ENCODE measurements at regions not wholly inside any gene's neighbourhood (a gene's known extent, or its start where the extent isn't known, plus 50 kb on each side); places are given as distances from the start of the nearest gene placed in this dataset.

DNA sequence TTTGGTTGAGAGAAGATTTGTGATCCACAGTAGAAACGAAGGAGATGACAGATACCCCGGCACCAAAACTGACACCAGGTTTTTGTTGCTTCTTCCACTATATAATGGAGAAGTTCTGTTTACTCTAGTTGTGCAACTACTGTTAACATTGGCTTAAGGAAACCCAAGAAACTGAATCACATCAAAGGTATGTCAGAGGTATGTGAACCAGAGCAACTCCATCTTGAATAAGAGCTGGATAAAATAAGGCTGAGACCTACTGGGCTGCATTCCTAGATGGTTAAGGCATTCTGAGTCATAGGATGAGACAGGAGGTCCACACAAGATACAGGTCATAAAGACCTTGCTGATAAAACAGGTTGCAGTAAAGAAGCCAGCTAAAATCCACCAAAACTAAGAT is 173.7 kb upstream of the CAMK1G start:
- H3K36me3 Mint-ChIP-seq (ENCODE audit: low read depth) = no peaks in the 10 kb centered on the region
- no peaks in the 10 kb centered on the region for H3K9me3 Mint-ChIP-seq
- H3K27me3 Mint-ChIP-seq = peaks cover 34% of the 10 kb centered on the region
- no peak overlapping the region for H3K4me3 Mint-ChIP-seq
- no peaks in the 10 kb centered on the region for H3K4me1 Mint-ChIP-seq (ENCODE audit: low read depth)
- H3K27ac Mint-ChIP-seq = no peak overlapping the region

GRCh38 chr1:209411491-209411929 is 172.0 kb upstream of the CAMK1G start:
- no peak overlapping the region for H3K4me3 Mint-ChIP-seq
- no peaks in the 10 kb centered on the region for H3K9me3 Mint-ChIP-seq
- no peaks in the 10 kb centered on the region for H3K36me3 Mint-ChIP-seq (ENCODE audit: low read depth)
- no peaks in the 10 kb centered on the region for H3K4me1 Mint-ChIP-seq (ENCODE audit: low read depth)
- peaks cover 37% of the 10 kb centered on the region for H3K27me3 Mint-ChIP-seq
- H3K27ac Mint-ChIP-seq = no peak overlapping the region

- no peak overlapping the region for H3K27ac Mint-ChIP-seq
- no peaks in the 10 kb centered on the region for H3K4me1 Mint-ChIP-seq (ENCODE audit: low read depth)
- H3K4me3 Mint-ChIP-seq = no peak overlapping the region
- no peaks in the 10 kb centered on the region for H3K36me3 Mint-ChIP-seq (ENCODE audit: low read depth)
- H3K9me3 Mint-ChIP-seq = no peaks in the 10 kb centered on the region
- peaks cover 37% of the 10 kb centered on the region for H3K27me3 Mint-ChIP-seq
Observed at GRCh38 chr1:209412036-209412435, 171.5 kb upstream of the CAMK1G start.

DNA sequence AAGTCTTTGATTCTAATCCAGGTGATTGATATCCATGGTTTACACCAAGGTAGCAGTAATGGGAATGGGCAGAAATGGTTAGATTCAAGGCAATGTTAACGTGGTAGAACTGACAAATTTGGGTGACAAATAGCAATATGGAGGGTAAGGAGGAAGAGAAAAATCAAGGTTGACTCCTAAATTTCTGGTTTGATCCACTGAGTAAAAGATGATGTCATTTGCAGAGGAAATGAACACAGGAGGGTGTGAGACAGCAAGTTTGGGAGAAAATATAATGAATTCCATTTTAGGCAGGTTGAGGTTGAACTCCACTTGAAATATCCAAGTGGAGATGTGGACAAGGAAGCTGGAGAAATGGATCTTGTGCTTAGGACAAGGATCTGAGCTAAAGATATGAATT is 170.9 kb upstream of the CAMK1G start:
- Mint-ChIP-seq H3K27ac (no peak overlapping the region), H3K27me3 (peaks cover 37% of the 10 kb centered on the region), H3K4me1 (ENCODE audit: low read depth) (no peaks in the 10 kb centered on the region), H3K36me3 (ENCODE audit: low read depth) (no peaks in the 10 kb centered on the region), H3K4me3 (no peak overlapping the region), H3K9me3 (no peaks in the 10 kb centered on the region)

DNA sequence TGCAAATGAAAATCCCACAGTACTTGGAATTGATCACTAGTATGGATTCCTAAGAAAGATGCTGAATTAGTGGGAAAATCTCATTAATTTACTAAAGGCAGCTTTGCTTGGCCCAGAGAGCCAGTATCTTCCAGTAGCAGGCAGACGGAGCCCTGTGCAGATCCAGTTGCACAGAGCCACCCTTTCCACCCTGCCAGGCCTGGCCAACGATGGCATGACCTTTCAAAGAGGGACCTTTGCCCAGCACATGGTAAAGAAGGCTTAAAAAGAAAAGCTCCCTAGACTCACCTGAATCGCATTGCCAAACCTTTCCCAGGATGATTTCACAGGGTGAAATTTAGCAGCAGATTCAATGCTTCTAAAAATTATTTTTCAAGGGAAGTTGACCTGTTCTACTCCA is 170.5 kb upstream of the CAMK1G start:
- H3K4me3 Mint-ChIP-seq = no peak overlapping the region
- H3K27me3 Mint-ChIP-seq = peaks cover 37% of the 10 kb centered on the region
- no peaks in the 10 kb centered on the region for H3K9me3 Mint-ChIP-seq
- H3K27ac Mint-ChIP-seq = no peak overlapping the region
- no peaks in the 10 kb centered on the region for H3K36me3 Mint-ChIP-seq (ENCODE audit: low read depth)
- no peaks in the 10 kb centered on the region for H3K4me1 Mint-ChIP-seq (ENCODE audit: low read depth)

- Mint-ChIP-seq H3K4me3 (no peak overlapping the region), H3K36me3 (ENCODE audit: low read depth) (no peaks in the 10 kb centered on the region), H3K9me3 (no peaks in the 10 kb centered on the region), H3K27me3 (peaks cover 31% of the 10 kb centered on the region), H3K27ac (no peak overlapping the region), H3K4me1 (ENCODE audit: low read depth) (no peaks in the 10 kb centered on the region)
Observed at GRCh38 chr1:209414803-209415329, 168.6 kb upstream of the CAMK1G start.

- Mint-ChIP-seq H3K27me3 (peaks cover 25% of the 10 kb centered on the region), H3K27ac (no peak overlapping the region), H3K36me3 (ENCODE audit: low read depth) (no peaks in the 10 kb centered on the region), H3K4me1 (ENCODE audit: low read depth) (no peaks in the 10 kb centered on the region), H3K4me3 (no peak overlapping the region), H3K9me3 (no peaks in the 10 kb centered on the region)
Observed at GRCh38 chr1:209416039-209416438, 167.5 kb upstream of the CAMK1G start.

DNA sequence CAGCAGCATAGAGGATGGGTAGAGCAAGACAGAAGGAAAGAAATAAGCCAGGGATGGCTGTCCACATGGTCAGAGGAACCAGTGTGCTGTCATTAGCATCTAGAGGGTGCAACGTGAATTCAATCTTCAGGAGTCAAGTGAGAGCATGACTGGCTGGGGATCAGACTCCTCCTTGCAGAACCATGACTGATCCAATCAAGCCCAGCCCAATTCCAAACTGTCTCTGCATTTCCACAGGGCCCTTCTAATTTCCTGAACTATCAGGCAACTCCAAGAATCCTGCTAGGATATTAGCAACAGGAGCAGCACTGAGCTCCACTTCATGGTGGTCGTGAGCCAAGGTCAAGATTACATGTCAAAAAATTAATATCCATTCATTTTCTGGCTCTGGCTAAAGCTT is 166.8 kb upstream of the CAMK1G start:
- no peaks in the 10 kb centered on the region for H3K36me3 Mint-ChIP-seq (ENCODE audit: low read depth)
- no peaks in the 10 kb centered on the region for H3K9me3 Mint-ChIP-seq
- peaks cover 21% of the 10 kb centered on the region for H3K27me3 Mint-ChIP-seq
- H3K4me1 Mint-ChIP-seq (ENCODE audit: low read depth) = no peaks in the 10 kb centered on the region
- no peak overlapping the region for H3K27ac Mint-ChIP-seq
- H3K4me3 Mint-ChIP-seq = no peak overlapping the region

DNA sequence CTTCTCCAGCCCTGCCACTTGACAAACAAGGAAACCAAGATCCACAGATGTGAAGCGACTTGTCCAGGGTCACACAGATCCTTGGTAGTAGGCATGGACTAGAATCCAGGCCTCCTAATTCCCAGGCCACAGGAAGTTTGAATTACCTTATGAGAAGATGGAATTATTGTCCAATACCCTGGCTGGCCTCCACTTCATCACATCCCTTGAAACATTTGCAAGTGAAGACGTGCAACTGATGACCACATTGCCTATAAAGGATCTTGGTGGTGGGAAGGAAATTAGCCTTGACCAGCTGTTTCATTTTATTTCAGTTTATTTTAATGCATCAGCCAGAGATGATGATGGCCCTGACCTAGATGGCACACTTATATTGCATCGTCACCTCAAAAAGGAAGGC is 165.8 kb upstream of the CAMK1G start:
- Mint-ChIP-seq H3K27ac (no peak overlapping the region), H3K4me1 (ENCODE audit: low read depth) (no peaks in the 10 kb centered on the region), H3K4me3 (no peak overlapping the region), H3K36me3 (ENCODE audit: low read depth) (no peaks in the 10 kb centered on the region), H3K27me3 (peaks cover 16% of the 10 kb centered on the region), H3K9me3 (no peaks in the 10 kb centered on the region)

- Mint-ChIP-seq H3K4me1 (ENCODE audit: low read depth) (no peaks in the 10 kb centered on the region), H3K27me3 (peaks cover 10% of the 10 kb centered on the region), H3K9me3 (no peaks in the 10 kb centered on the region), H3K27ac (no peak overlapping the region), H3K4me3 (no peak overlapping the region), H3K36me3 (ENCODE audit: low read depth) (no peaks in the 10 kb centered on the region)
Observed at GRCh38 chr1:209420276-209420675, 163.2 kb upstream of the CAMK1G start.

DNA sequence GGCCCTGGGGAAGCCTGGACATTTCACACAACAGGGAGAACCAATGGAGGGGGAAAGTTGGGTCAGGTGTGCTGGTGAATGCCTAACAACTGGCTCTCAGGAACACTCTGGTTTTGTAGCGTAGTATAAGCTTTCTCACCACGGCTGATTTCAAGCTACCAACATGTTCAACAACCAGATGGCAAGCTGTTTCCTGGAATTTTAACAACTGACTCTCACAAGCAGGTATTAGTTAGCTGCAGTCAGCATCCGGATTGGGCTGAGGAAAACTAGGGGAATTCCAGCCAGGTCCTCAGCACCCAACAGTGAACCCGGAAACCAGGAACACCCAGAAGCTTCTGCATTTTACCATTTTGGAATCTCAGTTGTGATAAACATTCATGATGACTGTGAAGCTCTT is 162.3 kb upstream of the CAMK1G start:
- H3K4me1 Mint-ChIP-seq (ENCODE audit: low read depth) = no peaks in the 10 kb centered on the region
- peaks cover 16% of the 10 kb centered on the region for H3K27me3 Mint-ChIP-seq
- no peak overlapping the region for H3K27ac Mint-ChIP-seq
- H3K9me3 Mint-ChIP-seq = no peaks in the 10 kb centered on the region
- no peaks in the 10 kb centered on the region for H3K36me3 Mint-ChIP-seq (ENCODE audit: low read depth)
- no peak overlapping the region for H3K4me3 Mint-ChIP-seq

DNA sequence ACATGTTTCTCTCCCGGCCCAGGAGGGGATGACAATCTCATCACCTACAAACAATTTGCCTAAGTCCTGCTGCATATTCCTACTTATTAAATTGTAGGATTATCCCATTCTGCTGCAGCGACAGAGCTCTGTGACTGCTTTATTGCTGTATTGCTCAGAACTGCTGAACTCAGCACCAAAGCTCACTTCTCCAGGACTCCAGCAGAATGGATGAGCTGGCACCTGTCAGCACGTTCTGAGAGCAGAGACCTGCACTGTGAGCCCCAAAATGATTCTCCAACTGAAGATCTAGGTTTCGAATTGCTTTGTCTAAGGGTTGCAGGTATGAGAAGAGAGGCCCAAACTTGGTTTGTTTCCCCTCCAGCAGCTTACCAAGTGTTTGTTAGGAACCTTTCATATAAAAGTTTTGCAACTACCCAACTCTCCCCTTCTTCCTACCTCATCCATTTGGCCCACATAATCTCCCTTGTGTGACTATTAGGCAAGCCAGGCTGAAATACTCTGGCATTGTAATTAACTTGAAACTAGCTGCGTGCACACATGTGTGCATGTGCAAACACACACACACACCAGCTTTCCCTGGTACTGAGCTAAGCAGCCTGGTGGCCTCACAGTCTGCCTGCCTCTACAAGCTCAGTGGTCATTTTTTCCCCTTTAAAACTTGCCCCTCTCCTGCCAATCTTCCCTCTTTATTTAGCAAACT is 161.4 kb upstream of the CAMK1G start:
- Mint-ChIP-seq H3K27me3 (peaks cover 16% of the 10 kb centered on the region), H3K9me3 (no peaks in the 10 kb centered on the region), H3K4me1 (ENCODE audit: low read depth) (no peaks in the 10 kb centered on the region), H3K27ac (no peak overlapping the region), H3K4me3 (no peak overlapping the region), H3K36me3 (ENCODE audit: low read depth) (no peaks in the 10 kb centered on the region)

DNA sequence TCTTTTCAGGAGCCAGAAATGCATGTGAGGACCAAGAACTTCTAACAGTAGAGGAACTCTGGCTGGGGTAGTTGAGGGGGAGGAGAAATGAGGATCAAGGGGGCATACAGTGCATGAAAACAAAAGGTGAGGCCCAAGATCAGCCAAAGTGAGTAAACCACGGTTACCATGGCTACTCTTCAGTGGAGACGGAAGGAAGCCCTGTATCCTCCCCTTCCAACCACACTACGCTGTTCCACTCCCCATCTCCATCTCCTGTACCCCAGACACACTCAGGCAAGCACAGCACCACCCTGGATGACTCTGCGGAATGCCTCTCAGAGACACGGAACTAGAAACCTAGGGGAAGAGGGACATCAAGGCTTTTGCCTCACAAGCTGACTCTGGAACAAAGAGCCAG is 157.6 kb upstream of the CAMK1G start:
- H3K4me3 Mint-ChIP-seq = no peak overlapping the region
- H3K27me3 Mint-ChIP-seq = peaks cover 16% of the 10 kb centered on the region
- no peaks in the 10 kb centered on the region for H3K4me1 Mint-ChIP-seq (ENCODE audit: low read depth)
- H3K9me3 Mint-ChIP-seq = no peaks in the 10 kb centered on the region
- no peaks in the 10 kb centered on the region for H3K36me3 Mint-ChIP-seq (ENCODE audit: low read depth)
- H3K27ac Mint-ChIP-seq = no peak overlapping the region

DNA sequence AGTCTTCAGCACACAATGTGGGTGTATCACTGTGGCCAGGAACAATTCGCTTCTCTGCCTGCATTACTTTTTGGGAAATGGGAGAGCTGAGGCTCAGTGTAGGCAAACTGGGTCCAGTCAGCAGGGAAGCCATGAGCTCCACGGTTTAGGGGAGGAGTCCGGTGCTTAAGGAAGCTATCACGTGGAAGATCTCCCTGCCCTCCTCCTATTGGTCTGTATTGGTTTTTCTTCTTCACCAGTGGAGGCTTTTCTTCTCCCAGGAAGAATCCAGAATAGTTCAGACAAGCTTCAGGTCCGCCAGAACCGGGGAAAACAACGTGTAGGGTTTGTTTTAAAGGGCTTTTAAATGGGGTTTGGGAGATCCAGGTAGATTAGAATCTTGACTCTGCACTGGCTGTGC is 156.2 kb upstream of the CAMK1G start:
- Mint-ChIP-seq H3K4me1 (ENCODE audit: low read depth) (no peaks in the 10 kb centered on the region), H3K27ac (no peak overlapping the region), H3K4me3 (no peak overlapping the region), H3K36me3 (ENCODE audit: low read depth) (no peaks in the 10 kb centered on the region), H3K9me3 (no peaks in the 10 kb centered on the region), H3K27me3 (peaks cover 16% of the 10 kb centered on the region)

DNA sequence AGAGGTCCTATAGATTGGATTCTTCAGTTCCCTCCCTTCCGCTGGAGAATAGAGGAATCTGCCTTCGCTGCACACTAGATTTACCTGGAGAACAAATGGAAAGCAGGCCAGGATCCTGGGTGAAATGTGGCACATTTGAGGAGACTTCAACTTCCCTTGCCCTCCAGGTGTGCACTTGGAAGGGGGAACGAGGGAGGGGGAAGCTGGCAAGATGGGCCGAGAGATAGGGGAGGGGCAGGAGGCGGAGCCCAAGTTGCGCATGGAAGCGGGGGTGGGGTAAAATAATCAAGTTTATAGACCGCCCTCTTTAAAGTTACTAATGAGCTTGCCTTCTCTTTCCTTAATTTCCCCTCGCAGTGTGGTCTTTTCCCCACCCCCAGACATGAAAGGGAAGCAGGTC is 155.7 kb upstream of the CAMK1G start:
- H3K9me3 Mint-ChIP-seq = no peaks in the 10 kb centered on the region
- no peaks in the 10 kb centered on the region for H3K36me3 Mint-ChIP-seq (ENCODE audit: low read depth)
- no peak overlapping the region for H3K27ac Mint-ChIP-seq
- no peaks in the 10 kb centered on the region for H3K4me1 Mint-ChIP-seq (ENCODE audit: low read depth)
- peaks cover 16% of the 10 kb centered on the region for H3K27me3 Mint-ChIP-seq
- no peak overlapping the region for H3K4me3 Mint-ChIP-seq

DNA sequence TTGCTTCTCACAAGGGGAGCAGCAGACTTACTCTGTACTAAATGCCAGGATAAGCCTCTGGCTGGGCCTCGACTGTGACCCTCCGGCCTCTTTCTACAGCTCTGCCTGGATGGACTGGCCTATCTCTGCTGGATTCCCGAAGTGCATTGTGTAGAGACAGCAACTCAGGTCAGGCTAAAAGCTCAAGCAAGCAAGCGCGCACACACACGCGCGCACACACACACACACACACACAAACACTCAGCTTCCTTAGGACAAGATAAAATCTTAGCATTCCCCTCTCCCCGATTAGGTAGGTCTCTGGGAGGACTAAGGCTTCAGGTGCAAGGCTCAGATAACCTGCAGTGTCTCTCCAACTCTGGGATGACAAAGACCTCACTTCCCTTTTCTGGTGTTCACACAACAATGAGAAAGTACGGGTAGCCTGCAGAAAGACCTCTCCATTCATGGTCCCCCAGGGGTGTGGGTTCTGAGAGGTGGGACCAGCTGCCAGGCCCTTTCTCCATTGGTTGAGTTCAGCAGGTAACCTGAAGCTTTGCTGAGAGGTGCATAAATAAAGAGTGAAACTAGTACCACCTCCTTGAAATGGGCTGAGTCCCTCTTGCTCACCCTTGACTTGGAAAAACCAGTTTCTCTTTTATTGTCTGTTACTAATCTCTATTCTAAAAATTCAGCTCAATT is 155.1 kb upstream of the CAMK1G start:
- Mint-ChIP-seq H3K4me1 (ENCODE audit: low read depth) (no peaks in the 10 kb centered on the region), H3K36me3 (ENCODE audit: low read depth) (no peaks in the 10 kb centered on the region), H3K27me3 (peaks cover 16% of the 10 kb centered on the region), H3K9me3 (no peaks in the 10 kb centered on the region), H3K27ac (no peak overlapping the region), H3K4me3 (no peak overlapping the region)

Data from stimulated activated naive CD8-positive, alpha-beta T cell treated with anti-CD3 and anti-CD28 coated beads, Interleukin-15, Interleukin-2, amounts not matched to agents 100 ng/mL and 50 ng/mL, for 24 hours (primary cell).